Sciatic nerve (tissue), 2 donors: ENCODE measurements at regions not wholly inside any gene's neighbourhood (a gene's known extent, or its start where the extent isn't known, plus 50 kb on each side); places are given as distances from the start of the nearest gene placed in this dataset.

Experiments used
- ATAC-seq: fragments of 200-7000 bp; cut with Tn5 transposase; one replicate; pipeline ENCODE4 v1.9.1; 2020; ENCODE audit warnings: mild to moderate bottlenecking, moderate library complexity
- DNase-seq: peaks from one replicate; pipeline ENCODE4 v3.0.0-alpha.2; 2020; ENCODE audit warnings: low spot score
- intact Hi-C: fragments of 100-400 bp; cut with DNase I; formaldehyde crosslinking; loops from one replicate; pipeline ENCODE4 v1.14.2; 2022
- donor health status: DM: no; HTN: no; CAD: no.
- donor health status: DM: no; HTN: no; CAD: no.

- ATAC-seq, result no peak
- intact Hi-C loops, result no loop called here
- no peak for DNase-seq
Measured at GRCh38 chr11:26037716-26038115, 294.2 kb upstream of the ANO3 start.

- DNase-seq, result no peak
- ATAC-seq, result no peak
- intact Hi-C loops, result no loop called here
Measured at GRCh38 chr11:26040339-26040738, 291.6 kb upstream of the ANO3 start.

- no peak for DNase-seq
- intact Hi-C loops, result no loop called here
- ATAC-seq, result no peak
Measured at GRCh38 chr11:26042113-26042512, 289.8 kb upstream of the ANO3 start.

- DNase-seq (no peak), ATAC-seq (no peak)
- intact Hi-C loops, result no loop called here
Measured at GRCh38 chr11:26043665-26044064, 288.3 kb upstream of the ANO3 start.

- ATAC-seq (no peak), DNase-seq (no peak)
- intact Hi-C loops, result no loop called here
Measured at GRCh38 chr11:26044389-26044788, 287.5 kb upstream of the ANO3 start.

- intact Hi-C loops, result no loop called here
- ATAC-seq (no peak), DNase-seq (no peak)
Measured at GRCh38 chr11:26045082-26045481, 286.8 kb upstream of the ANO3 start.

GRCh38 chr11:26048271-26048670, 283.7 kb upstream of the ANO3 start:
- no peak for DNase-seq
- intact Hi-C loops, result no loop called here
- ATAC-seq, result no peak

- no peak for DNase-seq
- ATAC-seq, result no peak
- intact Hi-C loops, result no loop called here
Measured at GRCh38 chr11:26053966-26054365, 278.0 kb upstream of the ANO3 start.

- intact Hi-C loops, result no loop called here
- no peak for DNase-seq
- ATAC-seq, result no peak
Measured at GRCh38 chr11:26062660-26063059, 269.3 kb upstream of the ANO3 start.

- ATAC-seq, result no peak
- DNase-seq, result no peak
- intact Hi-C loops, result no loop called here
Measured at GRCh38 chr11:26063915-26064314, 268.0 kb upstream of the ANO3 start.

- DNase-seq, result no peak
- no peak for ATAC-seq
- intact Hi-C loops, result no loop called here
Measured at GRCh38 chr11:26065944-26066343, 266.0 kb upstream of the ANO3 start.

GRCh38 chr11:26070714-26071380, 261.1 kb upstream of the ANO3 start:
- ATAC-seq (no peak), DNase-seq (no peak)
- intact Hi-C loops, result no loop called here

- intact Hi-C loops, result no loop called here
- no peak for ATAC-seq
Measured at GRCh38 chr11:26072614-26073153, 259.2 kb upstream of the ANO3 start.

GRCh38 chr11:26073646-26074045, 258.3 kb upstream of the ANO3 start:
- intact Hi-C loops, result no loop called here
- no peak for ATAC-seq
- no peak for DNase-seq

More at GRCh38 chr11:26072614-26073153, 259.2 kb upstream of the ANO3 start:
- DNase-seq, result no peak

- DNase-seq, result no peak
- ATAC-seq, result no peak
- intact Hi-C loops, result no loop called here
Measured at GRCh38 chr11:26076233-26076990, 255.5 kb upstream of the ANO3 start.

GRCh38 chr11:26078231-26078821, 253.6 kb upstream of the ANO3 start:
- intact Hi-C loops, result no loop called here

GRCh38 chr11:26084313-26084712, 247.6 kb upstream of the ANO3 start:
- ATAC-seq, result no peak
- intact Hi-C loops, result no loop called here
- no peak for DNase-seq

More at GRCh38 chr11:26078231-26078821, 253.6 kb upstream of the ANO3 start:
- ATAC-seq (no peak), DNase-seq (no peak)

- ATAC-seq, result no peak
- intact Hi-C loops, result no loop called here
- no peak for DNase-seq
Measured at GRCh38 chr11:26086028-26086427, 245.9 kb upstream of the ANO3 start.

GRCh38 chr11:26087120-26087935, 244.6 kb upstream of the ANO3 start:
- DNase-seq (no peak), ATAC-seq (no peak)
- intact Hi-C loops, result no loop called here
